ENCODE measurements at regions not wholly inside any gene's neighbourhood (a gene's known extent, or its start where the extent isn't known, plus 50 kb on each side); places are given as distances from the start of the nearest gene placed in this dataset.
"Not testable (repeated sequence)": the region's sequence is repeated elsewhere in the genome, so short reads cannot be mapped to it uniquely, and the experiment has no call there.

GRCh38 chr15:39400821-39401550, 179.9 kb upstream of the THBS1 start:
- Mint-ChIP-seq H3K27ac (no peak overlapping the region), H3K4me3 (no peak overlapping the region), H3K36me3 (no peaks in the 10 kb centered on the region), H3K9me3 (no peaks in the 10 kb centered on the region), H3K4me1 (no peaks in the 10 kb centered on the region)
- DNase-seq (ENCODE audit: low spot score in 2 of 2) (no peak), ATAC-seq (no peak)

DNA sequence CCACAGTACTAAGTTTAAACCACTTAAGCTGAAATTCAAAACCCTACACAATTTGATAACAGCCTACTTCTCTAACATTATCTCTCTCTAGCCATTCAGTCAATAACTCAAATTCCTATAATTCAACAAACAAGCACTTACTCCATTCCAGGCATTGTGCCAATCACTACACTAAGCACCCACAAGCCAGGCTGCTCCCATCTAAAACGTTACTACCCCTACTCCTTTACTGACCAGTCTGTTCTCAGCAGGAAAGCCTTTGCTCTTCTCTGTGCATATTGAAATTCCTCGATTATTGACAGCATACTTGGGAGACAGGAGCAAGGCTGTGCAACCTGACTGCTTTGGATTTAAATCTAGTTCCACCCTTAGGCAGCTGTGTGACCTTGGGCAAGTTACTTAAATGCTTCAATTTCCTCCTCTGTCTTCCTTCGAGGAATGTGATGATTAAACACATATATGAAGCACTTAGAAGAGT, 177.2 kb upstream of the THBS1 start:
- DNase-seq (ENCODE audit: low spot score in 2 of 2) (no peak), ATAC-seq (no peak)
- Mint-ChIP-seq H3K36me3 (no peaks in the 10 kb centered on the region), H3K9me3 (no peaks in the 10 kb centered on the region), H3K4me1 (no peaks in the 10 kb centered on the region), H3K4me3 (no peak overlapping the region), H3K27ac (no peak overlapping the region)

GRCh38 chr15:39404767-39405181, 176.1 kb upstream of the THBS1 start:
- DNase-seq (ENCODE audit: low spot score in 2 of 2) (no peak), ATAC-seq (no peak)
- no peaks in the 10 kb centered on the region for H3K9me3 Mint-ChIP-seq
- H3K36me3 Mint-ChIP-seq = no peaks in the 10 kb centered on the region
- H3K4me3 Mint-ChIP-seq = no peak overlapping the region
- no peak overlapping the region for H3K27ac Mint-ChIP-seq
- H3K4me1 Mint-ChIP-seq = no peaks in the 10 kb centered on the region

DNA sequence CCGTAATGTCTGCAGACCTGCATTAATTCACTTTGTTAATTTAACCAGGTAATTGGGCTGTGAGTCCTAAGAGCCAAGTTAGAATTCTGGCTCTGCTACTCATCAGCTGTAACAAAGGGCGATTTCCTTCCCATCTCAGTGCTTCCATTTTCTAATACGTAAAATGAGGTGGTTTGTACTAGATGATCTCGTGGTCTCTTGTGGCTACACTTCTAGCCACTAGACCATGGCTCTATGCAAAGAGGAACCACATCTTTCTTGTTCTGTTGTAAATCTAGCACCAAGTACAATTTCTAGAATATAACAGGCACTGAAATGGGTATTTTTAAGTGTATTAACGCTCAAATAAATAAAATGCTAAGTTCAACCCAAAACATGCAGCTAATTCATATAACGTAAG, 174.4 kb upstream of the THBS1 start:
- Mint-ChIP-seq H3K27ac (no peak overlapping the region), H3K9me3 (no peaks in the 10 kb centered on the region), H3K36me3 (no peaks in the 10 kb centered on the region), H3K4me3 (no peak overlapping the region), H3K4me1 (peaks cover 5% of the 10 kb centered on the region)
- DNase-seq (ENCODE audit: low spot score in 2 of 2) (no peak), ATAC-seq (no peak)

GRCh38 chr15:39407116-39407515, 173.8 kb upstream of the THBS1 start:
- Mint-ChIP-seq H3K36me3 (no peaks in the 10 kb centered on the region), H3K27ac (no peak overlapping the region), H3K4me3 (no peak overlapping the region), H3K4me1 (peaks cover 12% of the 10 kb centered on the region), H3K9me3 (no peaks in the 10 kb centered on the region)
- no peak for DNase-seq (ENCODE audit: low spot score in 2 of 2)
- no peak for ATAC-seq

GRCh38 chr15:39409876-39410530, 170.9 kb upstream of the THBS1 start:
- DNase-seq (ENCODE audit: low spot score in 2 of 2) (no peak), ATAC-seq (no peak)
- no peak overlapping the region for H3K4me3 Mint-ChIP-seq
- no peaks in the 10 kb centered on the region for H3K36me3 Mint-ChIP-seq
- peaks cover 13% of the 10 kb centered on the region for H3K4me1 Mint-ChIP-seq
- H3K9me3 Mint-ChIP-seq = no peaks in the 10 kb centered on the region
- H3K27ac Mint-ChIP-seq = no peak overlapping the region

DNA sequence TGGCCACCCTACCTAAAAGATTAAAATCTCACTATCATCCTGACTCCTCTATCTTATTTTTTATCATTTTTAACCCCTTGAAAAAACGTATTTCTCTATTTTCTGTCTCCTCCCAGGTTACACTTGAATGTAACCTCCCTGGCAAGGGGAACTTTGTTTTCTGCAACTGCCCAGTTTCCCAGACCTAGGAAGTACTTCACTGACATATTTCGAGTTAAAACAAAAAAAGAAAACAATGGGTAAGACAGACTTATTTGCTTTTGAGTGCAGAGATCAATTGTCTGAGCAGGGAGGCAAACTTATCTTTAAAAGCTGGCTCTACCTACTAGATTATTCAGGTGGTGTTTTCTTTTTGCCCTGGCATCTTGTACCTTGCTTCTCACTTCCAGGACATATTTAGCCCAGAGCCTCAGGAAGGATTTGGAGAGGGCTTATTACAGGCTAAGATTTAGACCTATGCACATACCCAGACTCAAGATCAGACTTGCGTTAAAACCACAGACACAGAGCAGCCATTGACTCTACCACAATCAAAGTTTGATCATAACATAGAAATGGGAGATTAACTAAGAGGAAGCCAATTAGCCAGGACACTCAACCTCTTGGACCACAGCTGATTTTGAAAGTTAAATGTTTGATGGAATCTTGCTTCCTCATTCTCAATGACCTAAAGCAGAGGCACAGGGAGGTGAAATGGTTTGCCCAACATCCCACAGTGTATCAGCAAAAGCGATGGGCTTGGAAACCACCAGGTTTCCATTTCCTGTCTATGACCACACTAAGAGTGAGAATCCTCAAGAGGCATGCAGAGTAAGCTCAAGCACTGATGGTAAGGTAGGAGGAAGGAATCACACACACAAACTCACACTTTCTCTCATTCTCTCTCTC, 169.5 kb upstream of the THBS1 start:
- ATAC-seq (peak; percentile 94), DNase-seq (ENCODE audit: low spot score in 2 of 2) (no peak)
- H3K4me3 Mint-ChIP-seq = no peak overlapping the region
- H3K27ac Mint-ChIP-seq = no peak overlapping the region
- H3K9me3 Mint-ChIP-seq = no peaks in the 10 kb centered on the region
- no peaks in the 10 kb centered on the region for H3K36me3 Mint-ChIP-seq
- peaks cover 13% of the 10 kb centered on the region for H3K4me1 Mint-ChIP-seq

DNA sequence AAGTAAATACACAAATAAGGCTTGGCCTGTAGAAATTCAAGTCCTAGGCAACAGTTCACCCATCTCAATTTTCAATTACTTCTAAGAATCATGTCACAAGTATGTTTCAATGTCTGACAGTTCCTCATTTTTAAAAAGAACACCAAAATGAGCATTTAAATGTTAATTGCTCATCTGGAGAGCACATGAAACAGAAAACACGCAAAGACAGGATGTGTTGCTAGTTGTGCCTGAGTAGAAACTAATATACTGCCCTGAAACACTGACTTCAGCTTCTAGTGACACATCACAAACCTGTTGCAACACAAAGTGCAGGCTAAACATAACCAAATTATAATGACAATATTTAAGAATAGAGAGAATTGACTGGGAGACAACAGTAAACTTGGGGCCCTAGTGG, 167.3 kb upstream of the THBS1 start:
- Mint-ChIP-seq H3K27ac (no peak overlapping the region), H3K9me3 (no peaks in the 10 kb centered on the region), H3K36me3 (no peaks in the 10 kb centered on the region), H3K4me3 (no peak overlapping the region), H3K4me1 (peaks cover 13% of the 10 kb centered on the region)
- ATAC-seq = no peak
- DNase-seq (ENCODE audit: low spot score in 2 of 2) = no peak

DNA sequence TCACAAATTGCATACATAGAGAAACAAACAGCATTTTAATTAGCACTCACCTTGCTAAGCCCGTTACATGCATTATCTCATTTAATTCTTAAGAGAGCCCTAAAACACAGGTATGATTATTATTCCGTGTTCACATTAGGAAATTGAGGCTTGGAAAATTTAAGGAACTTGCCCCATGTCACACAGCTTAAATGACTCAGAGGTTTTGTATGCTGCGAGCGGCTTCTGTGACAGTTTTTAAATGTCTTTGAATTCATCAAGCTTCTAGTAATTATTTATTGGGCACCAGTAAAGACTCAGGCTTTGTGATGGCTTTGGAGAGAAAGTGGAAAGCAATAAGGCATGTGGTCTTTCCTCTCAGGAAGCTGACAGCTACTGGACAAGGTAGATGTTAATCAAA, 166.7 kb upstream of the THBS1 start:
- H3K27ac Mint-ChIP-seq = no peak overlapping the region
- H3K4me1 Mint-ChIP-seq = peaks cover 13% of the 10 kb centered on the region
- no peaks in the 10 kb centered on the region for H3K9me3 Mint-ChIP-seq
- no peak for DNase-seq (ENCODE audit: low spot score in 2 of 2)
- no peaks in the 10 kb centered on the region for H3K36me3 Mint-ChIP-seq
- ATAC-seq = no peak
- H3K4me3 Mint-ChIP-seq = no peak overlapping the region

- ATAC-seq (no peak), DNase-seq (ENCODE audit: low spot score in 2 of 2) (no peak)
- no peak overlapping the region for H3K27ac Mint-ChIP-seq
- peaks cover 13% of the 10 kb centered on the region for H3K4me1 Mint-ChIP-seq
- no peaks in the 10 kb centered on the region for H3K9me3 Mint-ChIP-seq
- H3K4me3 Mint-ChIP-seq = no peak overlapping the region
- no peaks in the 10 kb centered on the region for H3K36me3 Mint-ChIP-seq
Observed at GRCh38 chr15:39415634-39416033, 165.2 kb upstream of the THBS1 start.

DNA sequence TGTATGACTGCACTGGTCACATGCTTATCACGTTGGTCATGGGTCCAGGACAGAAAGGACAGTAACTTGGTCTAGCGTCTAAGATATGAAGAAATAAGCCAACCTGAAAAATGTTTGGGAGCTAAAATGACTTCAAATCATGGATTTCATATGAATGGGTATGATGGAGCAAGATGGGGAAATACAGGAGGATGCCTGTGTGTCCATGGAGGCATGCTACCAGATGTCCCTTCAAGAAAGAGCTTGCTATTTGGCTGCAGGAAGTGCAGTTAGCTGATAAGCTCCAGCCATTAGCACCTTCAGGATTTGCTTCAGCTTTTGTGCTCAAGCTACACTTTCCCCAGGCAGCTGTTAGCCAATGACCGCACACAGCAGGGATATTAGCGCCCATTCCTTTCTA, 164.6 kb upstream of the THBS1 start:
- H3K4me3 Mint-ChIP-seq = no peak overlapping the region

GRCh38 chr15:39417366-39418134, 163.3 kb upstream of the THBS1 start:
- Mint-ChIP-seq H3K4me3 (no peak overlapping the region), H3K36me3 (no peaks in the 10 kb centered on the region), H3K27ac (no peak overlapping the region), H3K4me1 (no peaks in the 10 kb centered on the region), H3K9me3 (no peaks in the 10 kb centered on the region)
- DNase-seq (ENCODE audit: low spot score in 2 of 2) (no peak), ATAC-seq (no peak)

More for the DNA sequence above, 164.6 kb upstream of the THBS1 start:
- ATAC-seq (no peak), DNase-seq (ENCODE audit: low spot score in 2 of 2) (no peak)
- Mint-ChIP-seq H3K4me1 (peaks cover 10% of the 10 kb centered on the region), H3K27ac (no peak overlapping the region), H3K36me3 (no peaks in the 10 kb centered on the region), H3K9me3 (no peaks in the 10 kb centered on the region)

DNA sequence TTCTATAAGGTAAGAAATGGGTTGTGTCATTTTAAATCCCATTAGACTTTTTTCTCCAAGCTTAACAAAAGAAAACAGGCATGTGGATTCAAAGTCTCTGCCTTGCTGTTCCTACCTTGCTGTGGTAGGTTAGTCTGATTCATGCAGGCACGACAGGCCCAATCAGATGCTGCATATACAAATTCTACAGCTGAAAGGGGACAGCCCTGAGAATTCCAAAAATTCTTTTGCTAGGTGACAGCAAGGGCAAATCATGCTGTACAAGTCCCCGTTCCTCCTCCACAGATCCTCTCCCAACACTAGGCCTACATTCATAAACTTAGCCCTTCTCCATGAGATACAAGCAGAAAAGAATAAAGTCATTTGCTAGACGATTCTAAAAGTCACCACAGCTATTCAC, 161.2 kb upstream of the THBS1 start:
- DNase-seq (ENCODE audit: low spot score in 2 of 2) (no peak), ATAC-seq (no peak)
- Mint-ChIP-seq H3K27ac (no peak overlapping the region), H3K36me3 (no peaks in the 10 kb centered on the region), H3K4me1 (no peaks in the 10 kb centered on the region), H3K4me3 (no peak overlapping the region), H3K9me3 (no peaks in the 10 kb centered on the region)

- H3K27ac Mint-ChIP-seq; H3K36me3 Mint-ChIP-seq; H3K4me1 Mint-ChIP-seq; H3K9me3 Mint-ChIP-seq; H3K4me3 Mint-ChIP-seq; ATAC-seq; DNase-seq (ENCODE audit: low spot score in 2 of 2): not testable (repeated sequence)
Observed at GRCh38 chr15:39420123-39420852, 160.6 kb upstream of the THBS1 start.

All from stimulated activated effector memory CD8-positive, alpha-beta T cell treated with anti-CD3 and anti-CD28 coated beads, Interleukin-12 subunit alpha, Interleukin-12 subunit beta, amount 100 ng/mL, for 72 hours (primary cell).